UCSD-AML1 (cell line): ENCODE measurements at regions not wholly inside any gene's neighbourhood (a gene's known extent, or its start where the extent isn't known, plus 50 kb on each side); places are given as distances from the start of the nearest gene placed in this dataset.
"Not testable (repeated sequence)": the region's sequence is repeated elsewhere in the genome, so short reads cannot be mapped to it uniquely, and the experiment has no call there.

Experiments used
- DNase-seq: peaks from one replicate; lab custom pipeline; 2025; ENCODE audit not compliant: unreplicated experiment; lab: John Stamatoyannopoulos, UW

- not testable (repeated sequence) for DNase-seq
Observed at GRCh38 chr15:24300804-24301368, 374.7 kb upstream of the NPAP1 start.

GRCh38 chr15:24301999-24302398 lies 373.6 kb upstream of the NPAP1 start:
- DNase-seq = not testable (repeated sequence)

- not testable (repeated sequence) for DNase-seq
Observed at GRCh38 chr15:24304747-24305146, 370.8 kb upstream of the NPAP1 start.

GRCh38 chr15:24305643-24306042 lies 369.9 kb upstream of the NPAP1 start:
- DNase-seq = not testable (repeated sequence)

- DNase-seq = not testable (repeated sequence)
Observed at GRCh38 chr15:24309700-24310099, 365.9 kb upstream of the NPAP1 start.

- not testable (repeated sequence) for DNase-seq
Observed at GRCh38 chr15:24311692-24312091, 363.9 kb upstream of the NPAP1 start.

GRCh38 chr15:24316326-24316725 lies 359.2 kb upstream of the NPAP1 start:
- DNase-seq = not testable (repeated sequence)

- no peak for DNase-seq
Observed at GRCh38 chr15:24318981-24319380, 356.6 kb upstream of the NPAP1 start.

GRCh38 chr15:24324096-24324495 lies 351.5 kb upstream of the NPAP1 start:
- not testable (repeated sequence) for DNase-seq

- DNase-seq = not testable (repeated sequence)
Observed at GRCh38 chr15:24326513-24326912, 349.1 kb upstream of the NPAP1 start.

- DNase-seq = not testable (repeated sequence)
Observed at GRCh38 chr15:24331964-24332363, 343.6 kb upstream of the NPAP1 start.

GRCh38 chr15:24341876-24342275 lies 333.7 kb upstream of the NPAP1 start:
- not testable (repeated sequence) for DNase-seq

GRCh38 chr15:24352777-24353176 lies 322.8 kb upstream of the NPAP1 start:
- not testable (repeated sequence) for DNase-seq

GRCh38 chr15:24381103-24381502 lies 294.5 kb upstream of the NPAP1 start:
- DNase-seq = not testable (repeated sequence)

- DNase-seq = not testable (repeated sequence)
Observed at GRCh38 chr15:24385258-24385657, 290.3 kb upstream of the NPAP1 start.

GRCh38 chr15:24394303-24394702 lies 281.3 kb upstream of the NPAP1 start:
- no peak for DNase-seq

- not testable (repeated sequence) for DNase-seq
Observed at GRCh38 chr15:24412649-24413048, 262.9 kb upstream of the NPAP1 start.

- DNase-seq = not testable (repeated sequence)
Observed at GRCh38 chr15:24426286-24427054, 249.1 kb upstream of the NPAP1 start.

- not testable (repeated sequence) for DNase-seq
Observed at GRCh38 chr15:24427055-24427400, 248.5 kb upstream of the NPAP1 start.

- DNase-seq = not testable (repeated sequence)
Observed at GRCh38 chr15:24435075-24435820, 240.3 kb upstream of the NPAP1 start.

GRCh38 chr15:24437270-24437669 lies 238.3 kb upstream of the NPAP1 start:
- not testable (repeated sequence) for DNase-seq

GRCh38 chr15:24437735-24438134 lies 237.8 kb upstream of the NPAP1 start:
- DNase-seq = not testable (repeated sequence)
